Ammon's horn (tissue), 1 donor: ENCODE measurements at regions not wholly inside any gene's neighbourhood (a gene's known extent, or its start where the extent isn't known, plus 50 kb on each side); places are given as distances from the start of the nearest gene placed in this dataset.
A peak's percentile ranks its signal among the peaks of the same experiment; 100 is the strongest.

ENCODE experiments used
- DNase-seq: peaks from one replicate; pipeline ENCODE4 v3.0.0-alpha.2; 2016; ENCODE audit warnings: low spot score

DNA sequence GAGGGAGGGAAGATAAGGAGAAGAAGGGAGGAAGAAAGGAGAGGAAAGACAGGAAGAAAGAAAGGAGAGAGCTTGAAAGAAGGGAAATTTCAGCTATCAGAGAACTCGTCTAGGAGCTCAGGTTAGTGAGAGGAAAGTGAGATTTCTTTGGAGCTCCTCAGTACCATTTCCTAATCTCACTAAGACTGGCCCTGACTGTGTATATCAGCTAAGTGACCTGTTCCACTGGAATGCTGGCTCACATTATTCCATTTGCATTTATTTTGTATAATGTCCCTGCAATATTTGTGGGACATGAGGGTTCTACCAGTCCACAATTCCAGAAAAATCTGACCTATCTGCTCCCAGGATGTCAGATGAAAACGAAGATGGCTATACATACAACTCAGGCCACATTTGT is 114.7 kb upstream of the CELF2 start:
- DNase-seq, result no peak

DNA sequence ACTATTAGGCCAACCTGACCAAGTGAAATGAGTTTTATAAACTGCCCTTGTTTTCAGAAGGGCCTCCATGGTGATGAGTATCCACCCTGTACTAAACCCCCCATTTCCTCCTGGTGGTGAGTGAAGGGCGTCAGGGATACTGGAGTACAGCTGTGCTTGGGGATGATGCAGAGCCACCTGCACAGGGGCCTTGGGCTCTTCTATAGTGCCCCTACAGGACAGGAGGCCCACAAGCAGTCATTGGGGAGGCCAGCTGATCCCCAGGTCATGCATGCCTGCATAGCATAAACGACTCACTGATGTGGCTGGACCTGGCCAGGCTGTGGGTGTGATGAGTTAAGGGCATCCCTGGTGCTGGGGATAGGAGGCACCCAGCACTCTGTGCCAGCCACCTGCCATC is 114.1 kb upstream of the CELF2 start:
- no peak for DNase-seq

DNA sequence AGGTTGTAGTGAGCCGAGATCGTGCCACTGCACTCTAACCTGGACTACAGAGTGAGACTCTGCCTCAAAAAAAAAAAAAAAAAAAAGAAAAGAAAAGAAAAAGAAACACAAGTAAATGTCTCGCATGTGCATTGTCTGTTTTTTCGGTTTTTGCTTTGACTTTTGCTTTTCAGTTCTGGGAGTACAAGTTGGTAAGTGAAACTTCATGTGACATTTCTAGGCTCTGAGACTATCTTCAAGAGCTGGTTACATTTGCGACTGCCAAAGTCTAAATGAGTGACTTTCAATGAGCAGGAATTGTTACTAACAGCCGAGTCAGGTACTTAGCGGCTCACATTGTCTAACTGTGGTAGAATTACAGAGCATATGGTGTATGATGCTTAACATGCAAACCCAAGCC is 107.0 kb upstream of the CELF2 start:
- DNase-seq, result no peak

DNA sequence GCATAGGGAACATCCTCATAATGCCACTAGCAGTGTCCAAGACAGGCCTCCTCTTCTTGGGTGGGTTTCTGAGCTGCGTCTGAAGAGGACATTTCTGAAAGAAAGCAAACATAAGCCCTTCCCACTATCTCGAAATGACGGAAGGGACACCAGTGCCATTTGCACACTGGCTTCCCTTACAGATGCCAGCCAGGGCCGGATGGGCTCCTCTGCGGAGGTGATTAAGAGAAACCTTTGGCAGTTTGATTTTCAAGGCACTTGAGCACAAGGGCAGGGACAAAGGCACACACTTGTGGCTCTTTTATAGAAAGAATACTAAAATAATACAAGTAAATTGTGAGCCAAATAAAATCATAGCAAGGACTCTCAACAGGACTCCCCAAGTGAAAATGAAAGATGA is 106.6 kb upstream of the CELF2 start:
- DNase-seq, result no peak

DNA sequence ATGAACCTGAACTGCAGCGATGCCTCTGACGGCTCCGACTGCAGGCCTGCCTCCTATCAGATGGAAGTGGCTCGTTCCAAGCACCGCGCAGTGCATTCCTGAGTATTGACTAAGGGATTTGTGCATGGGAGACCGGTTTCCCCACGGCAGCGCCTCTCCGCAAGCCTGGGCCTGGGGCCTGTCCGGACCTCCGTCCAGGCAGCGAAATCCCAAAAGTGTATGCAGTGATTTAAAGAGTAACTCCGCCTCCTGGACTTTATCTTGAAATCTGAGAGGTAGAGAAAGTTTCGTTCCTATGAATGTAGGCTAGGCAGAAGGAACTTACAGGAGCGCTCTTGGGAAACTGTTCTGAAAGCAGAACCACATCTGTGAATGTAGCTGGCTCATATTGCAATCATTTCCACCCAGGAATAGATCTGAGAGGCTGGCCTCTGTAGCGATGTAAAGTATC is 106.2 kb upstream of the CELF2 start:
- peak; percentile 56 for DNase-seq

DNA sequence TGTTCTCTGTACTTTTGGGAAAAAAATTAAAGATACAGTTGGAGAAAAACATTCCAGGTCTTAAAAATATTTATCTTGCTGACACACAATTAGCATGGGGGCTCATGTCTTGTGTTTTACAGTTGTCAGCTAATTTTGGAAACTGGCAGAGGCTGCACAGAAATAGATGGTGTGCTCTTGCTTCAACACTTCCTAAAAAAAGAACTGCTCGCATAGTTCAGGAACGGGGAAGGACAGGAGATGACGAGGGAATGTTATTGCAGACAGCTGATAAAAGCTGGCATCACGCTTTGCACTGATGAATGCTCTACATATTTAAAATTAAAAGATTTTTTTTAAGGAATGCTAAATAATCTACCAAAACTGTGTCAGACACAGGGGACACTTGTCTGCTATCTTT is 103.5 kb upstream of the CELF2 start:
- DNase-seq, result peak; percentile 36

DNA sequence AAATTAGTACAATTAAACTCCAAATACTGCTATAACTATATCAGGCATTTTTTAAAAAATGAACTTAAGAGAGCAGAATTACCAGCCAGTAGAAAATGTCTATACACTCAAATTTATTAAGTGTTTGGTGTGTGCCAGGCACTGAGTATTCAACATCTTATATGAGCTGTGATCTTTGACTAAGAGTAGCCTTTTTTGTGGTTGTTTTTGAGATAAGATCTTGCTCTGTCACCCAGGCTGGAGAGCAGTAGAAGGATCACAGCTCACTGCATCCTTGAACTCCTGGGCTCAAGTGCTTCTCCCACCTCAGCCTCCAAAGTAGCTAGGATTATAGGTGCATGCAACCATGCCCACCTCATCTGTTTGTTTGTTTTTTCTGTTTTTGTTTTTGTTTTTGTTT is 102.5 kb upstream of the CELF2 start:
- DNase-seq, result no peak

DNA sequence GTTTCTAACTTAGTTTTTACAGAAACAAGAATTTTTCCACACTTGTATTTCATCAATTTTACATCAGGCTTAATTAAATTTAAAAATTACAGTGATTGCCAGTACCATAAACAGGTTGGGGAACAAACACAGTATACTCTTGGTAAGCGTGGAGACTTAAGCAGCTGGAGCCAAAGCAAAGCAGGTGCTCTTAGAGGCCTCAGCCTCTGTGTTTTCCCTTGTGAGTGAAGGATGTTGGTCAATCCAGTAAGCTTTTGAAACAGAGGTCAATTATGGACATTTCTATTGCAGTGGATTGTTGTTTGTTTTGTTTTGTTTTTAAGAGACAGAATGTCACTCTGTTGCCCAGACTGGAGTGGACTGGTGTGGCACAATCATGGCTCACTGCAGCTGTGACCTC is 100.6 kb upstream of the CELF2 start:
- no peak for DNase-seq

DNA sequence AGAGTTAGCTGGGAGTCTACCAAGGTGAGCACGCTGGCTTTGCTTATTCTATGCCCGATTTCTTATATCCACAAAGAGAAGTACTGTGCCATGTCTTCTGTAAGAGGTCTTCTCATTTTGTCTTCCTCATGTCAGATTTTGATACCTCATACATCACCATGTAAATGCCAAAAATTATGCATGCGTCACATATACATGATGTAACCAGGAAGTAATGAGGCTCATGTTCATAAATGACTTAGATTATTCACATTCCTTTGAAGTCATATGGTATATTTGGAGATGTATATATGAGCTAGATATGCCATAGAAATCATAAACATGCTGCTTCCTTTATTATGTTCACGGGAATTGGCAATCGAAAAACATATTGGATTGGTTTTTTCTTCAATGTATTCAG is 97.7 kb upstream of the CELF2 start:
- no peak for DNase-seq

DNA sequence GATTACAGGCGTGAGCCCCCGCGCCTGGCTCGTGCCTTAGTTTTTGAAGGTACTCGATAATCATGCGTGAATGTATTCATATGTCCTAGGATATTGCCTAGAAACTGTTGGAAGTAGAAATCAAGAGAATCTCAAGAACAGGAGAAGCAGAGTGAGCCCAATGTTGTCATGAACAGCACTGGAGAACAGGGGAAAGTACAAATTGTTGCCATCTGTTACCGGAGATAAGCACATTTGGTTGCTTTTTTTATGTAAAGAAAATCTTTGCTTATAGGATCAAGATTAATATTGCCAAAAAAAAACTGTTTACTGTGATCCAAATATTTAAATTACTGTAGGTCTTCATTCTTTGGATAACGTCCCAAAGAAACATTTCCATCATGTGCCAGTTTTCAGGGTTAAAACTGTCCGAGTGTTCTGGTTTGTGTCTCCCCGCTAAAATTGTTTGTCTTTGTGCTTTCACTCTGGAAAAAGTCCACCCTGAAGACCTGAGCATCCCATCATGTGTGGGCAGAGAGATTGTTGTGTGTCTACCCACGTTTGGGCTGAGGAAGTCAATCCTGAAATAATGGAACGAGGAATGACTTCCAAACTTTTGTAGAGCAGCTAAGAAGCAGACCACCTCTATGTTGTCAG is 95.7 kb upstream of the CELF2 start:
- no peak for DNase-seq

DNA sequence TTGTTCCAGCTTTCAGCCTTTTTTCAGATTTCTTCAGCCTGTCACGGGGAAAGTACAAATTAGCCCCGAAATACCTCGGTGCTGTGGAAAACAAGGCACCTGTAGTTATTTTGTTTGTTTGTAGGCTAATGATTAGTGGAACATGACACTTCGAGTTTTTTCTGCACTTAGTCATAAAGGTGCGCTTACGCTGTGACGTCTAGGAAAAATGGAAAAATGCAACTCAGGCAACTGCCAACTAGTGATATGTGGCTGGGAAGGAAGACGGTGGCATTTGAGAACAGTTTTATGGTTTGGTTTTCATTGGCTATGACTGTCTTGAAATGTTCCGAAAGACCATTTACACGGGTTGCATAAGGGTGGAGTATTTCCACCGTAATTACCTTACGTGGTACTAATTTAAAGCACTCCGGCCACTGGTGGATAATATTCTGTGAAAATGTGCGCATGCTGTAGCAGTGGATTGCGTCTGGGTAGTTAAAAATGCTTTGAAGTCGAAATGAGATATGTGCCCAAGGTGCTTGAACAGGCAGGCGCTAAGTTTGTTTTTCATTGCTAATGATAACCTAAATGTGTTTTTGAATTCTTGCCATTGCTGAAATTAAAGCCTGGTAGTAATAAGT is 94.5 kb upstream of the CELF2 start:
- DNase-seq, result no peak

DNA sequence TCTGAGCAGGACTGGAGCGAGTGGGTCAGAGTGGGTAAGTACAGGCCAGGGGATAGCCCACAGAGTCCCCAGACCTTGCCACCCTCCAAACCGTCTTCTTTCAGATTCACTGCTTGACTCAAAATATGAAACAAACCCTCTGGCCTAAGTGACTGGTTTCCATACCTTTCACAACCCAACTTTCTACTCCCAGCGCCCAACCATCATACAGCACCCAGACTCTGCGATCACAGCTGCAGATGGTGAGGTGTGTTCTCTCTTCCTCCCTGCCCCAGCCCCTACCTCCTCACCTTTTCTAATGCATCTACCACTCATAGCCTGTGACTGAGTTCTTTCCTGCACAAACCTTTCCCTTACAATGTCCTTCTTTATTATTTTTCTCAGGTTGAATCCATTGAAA is 92.0 kb upstream of the CELF2 start:
- DNase-seq, result no peak

DNA sequence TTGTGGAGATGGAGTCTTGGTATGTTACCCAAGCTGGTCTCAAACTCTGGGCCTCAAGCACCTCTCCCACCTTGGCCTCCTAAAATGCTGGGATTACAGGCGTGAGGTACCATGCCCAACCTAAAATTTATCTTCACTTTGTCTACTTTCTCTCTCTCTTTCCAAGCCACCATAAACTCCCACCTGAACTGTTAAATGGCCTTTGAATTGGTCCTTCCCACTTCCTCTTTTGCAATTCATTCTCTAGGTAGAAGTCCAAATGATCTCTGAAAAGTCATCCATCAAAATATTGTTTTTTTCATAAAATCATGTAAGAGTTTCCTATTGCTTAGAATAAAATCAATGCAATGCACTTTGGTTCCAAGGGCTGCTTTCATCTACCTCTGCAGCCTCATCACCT is 90.1 kb upstream of the CELF2 start:
- no peak for DNase-seq

DNA sequence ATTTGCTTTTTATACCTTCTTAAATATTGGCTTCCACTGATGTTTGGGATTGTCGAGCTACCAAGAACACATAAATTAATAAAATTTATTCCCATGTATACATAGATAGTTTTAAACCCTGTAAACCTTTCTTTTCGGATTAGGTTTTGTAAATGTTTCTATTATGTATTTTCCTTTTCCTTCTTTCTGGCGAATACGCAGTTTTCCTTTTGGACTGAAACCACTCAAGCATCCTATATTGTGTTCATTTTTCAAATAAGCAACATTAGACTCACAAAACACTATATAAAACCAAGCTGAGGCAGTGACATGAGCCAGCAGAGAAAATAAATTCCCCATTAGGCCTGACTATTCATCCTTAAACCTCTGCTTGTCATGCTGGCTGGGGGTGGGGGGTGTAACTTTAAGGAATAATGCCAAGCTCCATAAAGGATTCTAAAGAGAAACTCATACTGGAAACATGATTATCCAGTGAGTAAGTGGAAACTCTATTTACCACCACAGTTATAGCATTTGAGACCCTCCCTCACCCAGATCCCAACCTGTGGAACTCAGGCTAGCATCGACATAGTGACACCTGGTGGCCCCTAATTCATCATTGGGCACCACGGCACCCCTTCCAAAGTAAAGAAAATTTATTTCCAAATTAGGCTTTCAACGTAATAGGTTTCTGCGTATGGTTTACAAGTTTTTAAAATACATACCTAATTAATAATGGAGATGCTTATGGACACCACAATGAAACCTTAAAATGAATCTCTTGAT is 86.5 kb upstream of the CELF2 start:
- no peak for DNase-seq

DNA sequence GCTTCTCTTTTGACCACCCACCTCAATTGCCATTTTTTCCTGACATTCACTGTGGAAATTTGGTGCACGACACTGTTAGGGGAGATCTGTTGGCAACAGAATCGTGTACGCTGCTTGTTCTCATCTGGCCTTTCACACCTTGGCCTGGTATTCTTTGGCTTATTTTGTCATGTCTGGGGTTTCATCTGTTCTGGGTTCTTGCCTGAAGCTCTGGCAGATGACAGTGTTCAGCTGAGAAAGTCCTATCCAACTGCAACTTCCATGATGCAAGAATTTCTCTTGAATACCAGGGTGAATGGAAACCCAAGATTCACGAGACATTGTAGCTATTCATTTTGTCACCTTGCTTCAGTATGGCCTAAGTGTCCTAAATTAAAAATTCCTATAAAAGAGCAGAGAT is 82.6 kb upstream of the CELF2 start:
- DNase-seq, result no peak

DNA sequence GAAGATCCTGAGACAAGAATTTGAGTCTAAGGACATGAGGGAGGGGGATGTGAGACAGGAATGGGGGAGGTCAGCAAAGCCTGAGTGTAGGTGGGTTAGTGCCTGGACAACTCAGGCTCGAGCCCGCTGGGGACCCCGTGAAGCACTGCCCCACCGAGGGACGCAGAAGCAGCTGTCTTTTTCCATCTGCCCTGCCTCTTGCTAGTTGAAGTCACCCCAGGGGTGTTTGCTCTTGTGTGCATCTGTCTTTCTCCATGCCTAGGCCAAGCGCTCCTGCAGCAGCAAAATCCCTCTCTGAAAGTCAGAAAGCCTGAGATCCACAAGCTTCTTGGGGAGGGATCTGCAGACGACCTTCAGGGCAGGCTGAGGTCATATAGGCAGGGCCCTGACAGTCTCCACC is 79.0 kb upstream of the CELF2 start:
- no peak for DNase-seq

DNA sequence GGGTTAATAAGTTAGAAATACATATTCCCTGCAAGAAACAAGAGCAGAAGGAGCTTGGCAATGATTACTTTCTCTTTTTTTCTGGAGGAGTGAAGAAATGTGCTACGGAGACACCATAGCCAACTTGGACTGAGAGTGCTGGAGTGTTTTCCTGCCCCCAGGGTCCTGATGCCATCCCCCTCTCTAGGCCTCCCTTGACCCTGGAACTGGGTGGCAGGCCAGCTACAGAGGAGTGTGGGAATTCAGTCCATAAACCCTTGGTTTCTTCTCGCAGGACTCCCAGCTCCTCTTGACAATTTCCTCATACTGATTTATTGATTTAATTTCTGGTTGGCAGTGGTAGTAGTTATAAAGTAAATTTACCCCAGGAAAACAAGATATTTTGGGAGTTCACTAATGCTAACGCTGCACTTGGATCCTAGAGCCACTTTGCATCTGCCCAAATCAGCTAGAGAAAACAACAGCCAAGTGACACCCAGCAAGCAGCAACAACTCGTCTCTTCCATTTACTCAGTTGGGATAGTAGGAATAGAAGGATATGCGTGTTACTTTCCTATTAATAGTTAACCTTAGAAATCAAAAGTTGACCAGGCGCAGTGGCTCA is 76.4 kb upstream of the CELF2 start:
- DNase-seq, result no peak

DNA sequence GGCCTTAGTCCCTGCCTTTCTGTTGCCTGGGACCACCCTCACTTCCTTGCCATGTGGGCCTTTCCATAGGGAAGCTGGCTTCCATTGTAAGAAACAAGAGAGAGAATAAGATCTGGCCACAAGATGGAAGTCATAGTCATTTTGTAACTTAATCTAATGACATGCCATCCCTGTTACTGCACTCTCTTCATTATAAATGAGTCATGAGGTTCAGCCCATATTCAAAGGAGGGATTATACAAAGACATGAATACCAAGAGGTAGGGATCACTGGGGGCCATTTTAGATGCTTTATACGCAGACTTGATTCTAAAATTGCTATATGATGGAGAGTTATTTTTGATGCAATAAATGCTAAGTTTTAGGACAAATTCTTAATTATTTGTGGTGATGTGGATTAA is 75.2 kb upstream of the CELF2 start:
- DNase-seq, result no peak

DNA sequence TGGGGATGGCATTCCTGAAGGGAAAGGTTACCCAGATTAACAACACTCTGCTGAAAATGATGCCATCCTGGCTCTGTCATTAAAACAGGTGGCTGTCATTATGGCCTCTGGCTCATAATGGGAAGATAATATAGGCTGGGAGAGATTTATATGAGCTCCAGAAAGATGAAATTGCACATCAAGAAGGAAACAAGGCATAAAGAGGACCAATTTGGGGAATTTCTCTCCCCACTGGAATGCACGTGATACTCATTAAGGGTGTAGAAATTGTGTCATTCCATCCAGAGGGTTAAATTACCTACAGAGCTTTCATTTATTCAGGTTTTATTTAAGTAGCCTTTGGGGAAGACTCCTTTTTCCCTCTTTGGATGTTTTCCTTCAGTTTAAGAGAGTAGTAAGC is 71.6 kb upstream of the CELF2 start:
- DNase-seq, result no peak

DNA sequence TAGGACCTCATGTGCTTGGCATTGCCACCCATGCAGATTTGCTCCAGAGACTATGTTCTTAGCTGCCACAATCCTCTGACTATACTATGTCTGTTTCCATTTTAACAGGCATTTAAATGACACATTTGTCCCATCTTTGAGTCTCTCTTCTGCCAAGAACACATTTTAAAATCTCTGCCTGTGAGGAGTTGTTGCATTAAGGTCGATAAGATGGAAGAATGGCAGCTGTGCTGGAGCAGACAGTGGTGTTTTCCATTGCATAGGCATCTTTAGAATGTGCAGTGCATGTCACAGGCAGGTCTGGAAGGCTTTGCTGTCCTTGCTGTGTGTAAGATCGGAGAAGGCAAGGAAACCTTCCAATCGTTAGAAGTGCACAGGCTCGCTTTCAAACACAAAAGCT is 70.9 kb upstream of the CELF2 start:
- no peak for DNase-seq

DNA sequence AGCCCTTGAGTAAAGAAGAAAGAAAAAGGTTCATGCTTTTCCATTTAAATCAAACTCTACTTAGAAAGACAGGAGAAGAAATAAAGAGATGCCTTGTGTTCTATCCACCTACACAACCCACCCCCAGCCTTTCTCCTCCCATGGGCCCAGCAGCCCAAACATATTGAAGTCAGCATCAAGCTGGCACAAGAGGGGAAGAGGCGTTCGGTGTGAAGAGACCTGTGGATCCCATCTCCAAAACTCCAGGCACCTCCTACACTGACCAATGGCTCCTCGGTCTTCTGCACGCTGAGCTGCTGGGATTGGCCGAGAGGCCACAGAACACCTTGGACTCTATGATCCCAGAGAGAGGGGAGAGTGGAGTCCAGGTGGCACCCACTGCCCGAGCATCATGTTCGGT is 66.0 kb upstream of the CELF2 start:
- DNase-seq, result no peak

DNA sequence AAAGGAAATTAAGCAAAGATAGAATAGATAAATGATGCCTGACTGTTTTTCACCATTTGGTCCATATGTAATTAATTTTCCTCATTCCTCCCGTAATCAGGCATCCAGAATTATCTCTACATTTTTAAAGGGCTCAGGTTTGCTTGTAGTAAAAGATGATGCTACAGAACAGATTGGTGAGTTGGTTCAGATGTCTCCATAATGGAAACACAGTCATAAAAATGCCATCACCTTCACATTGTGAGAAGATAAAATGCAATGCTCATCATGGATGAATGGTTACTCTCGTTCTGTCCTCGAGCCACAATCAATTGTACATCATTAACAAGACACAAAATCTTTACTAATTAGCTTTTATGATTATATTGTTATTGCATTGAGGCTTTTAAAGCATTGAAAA is 64.9 kb upstream of the CELF2 start:
- DNase-seq, result no peak
